DMS53 (cell line): ENCODE measurements at regions not wholly inside any gene's neighbourhood (a gene's known extent, or its start where the extent isn't known, plus 50 kb on each side); places are given as distances from the start of the nearest gene placed in this dataset.

Experiments
- DNase-seq: peaks from one replicate; lab custom pipeline; 2025; lab: John Stamatoyannopoulos, UW

DNA sequence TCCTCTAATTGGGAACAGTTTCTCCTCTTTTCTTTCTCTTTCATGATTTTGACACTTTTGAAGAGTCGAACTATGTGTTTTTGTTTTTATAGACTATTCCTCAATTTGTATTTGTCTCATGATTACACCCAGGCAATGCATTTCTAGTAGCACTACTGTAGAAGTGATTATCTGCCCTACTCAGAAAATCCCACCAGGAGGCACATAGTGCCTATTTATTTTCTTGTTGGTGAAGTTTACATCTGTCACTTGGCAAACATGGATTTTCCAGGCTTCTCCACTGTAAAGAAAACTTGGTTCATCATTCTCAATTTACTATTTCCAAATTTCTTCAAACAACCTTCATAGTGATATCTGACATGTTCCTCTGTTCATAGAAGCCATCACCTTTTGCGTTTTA lies 893.9 kb downstream of the CCSER2 start:
- DNase-seq: peak; percentile 29

DNA sequence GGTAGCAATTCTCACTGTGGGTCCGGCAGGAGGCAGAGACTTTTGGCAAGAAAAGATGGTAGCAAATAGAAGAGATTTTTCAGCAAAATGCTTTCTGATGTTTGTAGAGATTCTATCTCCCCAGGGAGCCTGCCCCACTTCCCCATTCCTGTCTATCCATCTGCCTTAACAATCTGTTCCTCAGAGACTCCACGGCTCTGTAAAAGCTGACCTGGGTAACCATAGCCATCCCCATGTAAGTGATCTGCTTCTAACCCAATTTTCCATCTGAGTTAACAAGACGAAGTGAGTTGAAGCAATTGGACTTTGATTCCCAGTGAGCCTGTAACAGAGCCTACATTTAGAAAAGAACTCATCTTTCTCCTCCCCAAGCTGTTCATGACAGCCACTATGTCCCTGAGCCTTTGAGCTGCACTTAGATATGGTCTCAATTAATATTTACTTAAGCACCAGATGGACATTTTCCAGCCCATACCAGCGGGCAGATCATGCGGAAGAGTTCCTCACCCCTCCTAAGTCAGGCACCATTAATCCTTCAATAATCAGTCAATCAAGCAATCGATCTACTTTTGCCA lies 896.1 kb downstream of the CCSER2 start:
- DNase-seq: peak; percentile 8

GRCh38 chr10:85225311-85225710 lies 896.9 kb downstream of the CCSER2 start:
- DNase-seq: no peak

DNA sequence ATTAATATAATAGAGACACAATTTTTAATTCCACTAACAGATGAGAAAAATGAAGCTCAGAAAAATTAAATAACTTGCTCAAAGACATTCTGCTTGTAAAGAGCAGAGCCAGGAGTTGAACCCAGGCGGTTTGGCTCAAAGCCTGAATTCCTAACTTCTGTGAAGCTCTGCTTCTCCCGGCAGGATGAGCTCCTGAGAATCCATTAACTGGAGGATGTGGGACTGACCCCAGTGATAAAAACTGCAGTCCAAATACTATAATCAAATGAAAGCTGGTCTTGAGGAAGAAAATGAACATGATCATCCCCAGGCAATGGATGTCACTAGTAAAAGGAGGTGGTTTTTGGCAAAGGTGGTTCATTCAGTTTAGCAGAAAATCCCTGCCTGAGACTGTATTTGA lies 898.2 kb downstream of the CCSER2 start:
- DNase-seq: no peak

GRCh38 chr10:85228726-85229125 lies 900.3 kb downstream of the CCSER2 start:
- DNase-seq: no peak

GRCh38 chr10:85231534-85232270 lies 903.3 kb downstream of the CCSER2 start:
- no peak for DNase-seq

GRCh38 chr10:85235258-85235657 lies 906.9 kb downstream of the CCSER2 start:
- DNase-seq: no peak

GRCh38 chr10:85238676-85239075 lies 910.3 kb downstream of the CCSER2 start:
- no peak for DNase-seq

DNA sequence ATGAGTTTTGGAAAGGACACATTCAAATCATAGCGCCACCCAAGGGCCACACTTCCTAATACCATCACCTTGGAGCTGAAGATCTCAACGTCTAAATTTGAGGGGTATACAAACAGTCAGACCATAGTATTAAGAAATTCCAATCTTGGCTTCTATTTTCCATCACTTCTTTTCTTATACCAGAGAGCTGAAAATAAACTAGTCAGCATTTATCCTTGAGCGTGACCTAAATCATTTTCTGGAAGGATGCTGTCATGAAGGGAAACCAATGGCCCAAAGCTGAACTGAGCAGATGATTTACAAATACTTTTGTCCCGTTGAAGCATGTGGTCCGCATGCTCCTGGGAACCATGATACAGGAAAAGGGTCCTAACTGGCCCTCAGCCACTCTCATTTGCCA lies 921.9 kb downstream of the CCSER2 start:
- no peak for DNase-seq

DNA sequence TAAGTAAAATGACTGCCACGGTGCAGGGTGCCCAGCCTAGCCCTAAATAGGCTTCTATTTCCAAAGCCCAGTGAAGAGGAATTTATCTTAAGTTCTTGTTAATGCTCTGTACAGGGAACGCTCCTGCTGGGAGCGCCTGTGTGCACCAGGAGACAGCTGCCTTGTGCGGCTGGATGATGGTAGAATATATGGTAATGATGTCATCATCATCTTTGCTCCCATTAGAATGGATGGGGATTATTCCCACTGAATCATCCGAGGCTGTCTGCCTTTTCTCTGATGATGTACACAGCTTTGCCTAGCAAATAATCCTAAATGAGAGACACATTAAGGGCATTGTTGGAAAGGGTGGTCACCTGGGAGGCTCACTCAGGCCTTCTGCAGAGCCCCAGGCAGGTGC lies 928.1 kb downstream of the CCSER2 start:
- no peak for DNase-seq

DNA sequence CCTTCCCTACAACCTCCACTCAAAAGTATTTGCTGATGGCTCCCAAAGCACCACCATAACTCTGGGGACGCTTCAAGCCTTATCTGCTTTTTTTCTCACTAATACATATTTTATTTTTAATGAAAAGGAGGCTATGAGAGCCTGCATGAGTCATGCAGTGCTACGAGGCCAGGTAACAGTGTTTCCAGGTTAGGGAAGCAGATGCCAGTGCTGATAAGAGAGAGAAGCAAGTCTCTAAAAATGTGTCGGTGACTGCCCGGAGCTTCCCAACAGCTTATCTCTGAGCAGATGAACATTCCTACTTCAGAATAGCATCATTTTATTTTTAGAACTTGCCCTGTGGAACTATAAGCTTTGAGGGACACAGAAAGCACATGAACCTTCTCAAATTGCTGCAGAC lies 931.5 kb downstream of the CCSER2 start:
- no peak for DNase-seq

DNA sequence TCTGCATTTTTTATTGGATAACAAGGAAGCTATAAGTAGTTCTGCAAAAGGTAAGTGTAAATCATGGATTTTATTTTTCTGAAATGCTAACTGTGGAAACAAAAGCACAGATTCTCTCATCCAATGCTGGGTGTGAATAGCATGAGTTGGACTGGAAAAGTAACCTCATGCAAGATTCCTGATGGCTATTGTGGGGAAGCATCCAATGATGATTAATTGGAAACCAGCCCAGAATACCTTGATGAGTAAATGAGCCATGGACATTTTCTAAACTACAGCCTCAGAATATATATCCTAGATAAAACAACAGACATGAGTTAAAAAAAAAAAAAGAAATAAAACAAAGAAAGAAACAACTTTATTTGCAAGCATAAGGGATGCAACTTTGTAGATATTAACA lies 934.6 kb downstream of the CCSER2 start:
- no peak for DNase-seq

GRCh38 chr10:85265121-85265520 lies 936.7 kb downstream of the CCSER2 start:
- DNase-seq: no peak

GRCh38 chr10:85266808-85267207 lies 938.4 kb downstream of the CCSER2 start:
- peak; percentile 47 for DNase-seq

DNA sequence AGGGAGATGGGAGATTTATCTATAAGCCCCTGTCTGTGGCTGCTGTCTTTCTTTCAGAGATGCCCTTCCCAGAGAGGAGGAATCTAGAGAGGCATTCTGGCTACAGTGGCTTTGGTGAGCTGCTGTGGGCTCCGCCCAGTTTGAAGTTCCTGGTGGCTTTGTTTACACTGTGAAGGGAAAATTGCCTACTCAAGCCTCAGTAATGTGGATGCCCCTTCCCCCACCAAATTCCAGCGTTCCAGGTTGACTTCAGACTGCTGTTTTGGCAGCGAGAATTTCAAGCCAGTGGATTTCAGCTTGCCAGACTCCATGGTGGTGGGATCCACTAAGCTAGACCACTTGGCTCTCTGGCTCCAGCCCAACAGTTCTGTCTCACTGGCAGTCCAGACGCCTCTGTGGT lies 951.6 kb downstream of the CCSER2 start:
- DNase-seq: peak; percentile 57

- no peak for DNase-seq
These were observed 956.7 kb downstream of the CCSER2 start for GRCh38 chr10:85284778-85285770.

DNA sequence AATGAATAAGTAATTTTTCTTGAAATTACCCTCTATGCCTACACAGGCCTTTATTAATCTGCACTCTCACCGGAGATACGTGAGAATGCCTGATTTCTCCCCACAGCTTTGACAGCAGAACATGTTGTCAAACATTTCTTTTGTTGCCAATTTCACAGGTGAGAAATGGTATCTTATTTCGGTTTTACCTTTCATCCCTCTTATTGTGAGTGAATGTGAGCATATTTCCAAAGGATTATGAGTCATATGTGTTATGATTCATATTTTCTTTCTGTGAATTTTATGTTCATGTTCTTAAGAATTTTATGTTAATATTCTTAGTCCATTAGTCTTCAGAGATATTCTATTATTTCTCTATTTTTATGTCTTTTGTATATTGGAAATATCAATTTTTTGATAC lies 965.1 kb downstream of the CCSER2 start:
- peak; percentile 50 for DNase-seq

- peak; percentile 11 for DNase-seq
These were observed 983.4 kb downstream of the CCSER2 start for GRCh38 chr10:85311613-85312337.

GRCh38 chr10:85315657-85316056 lies 987.3 kb downstream of the CCSER2 start:
- peak; percentile 63 for DNase-seq

DNA sequence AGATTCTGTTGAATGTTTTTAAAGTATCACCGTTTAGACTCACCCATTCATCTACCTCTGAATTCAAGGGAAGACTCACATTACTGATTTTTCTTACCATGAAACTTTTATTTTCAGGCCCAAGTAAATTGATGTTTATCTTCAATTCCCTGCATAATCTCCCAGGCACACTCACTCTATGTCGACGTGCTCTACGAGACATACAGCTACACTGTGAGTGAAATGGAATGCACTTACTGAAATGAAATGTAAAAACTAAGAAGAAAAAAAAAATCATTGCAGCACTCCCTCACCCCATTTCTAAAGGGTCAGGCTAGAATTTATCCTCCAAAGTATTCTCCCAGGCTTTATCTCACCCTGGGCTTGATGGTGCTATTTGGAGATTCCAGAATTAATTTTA lies 987.9 kb downstream of the CCSER2 start:
- no peak for DNase-seq

- DNase-seq: peak; percentile 46
These were observed 989.4 kb downstream of the CCSER2 start for GRCh38 chr10:85317827-85318226.
